GM04503 (cell line): ENCODE measurements at regions not wholly inside any gene's neighbourhood (a gene's known extent, or its start where the extent isn't known, plus 50 kb on each side); places are given as distances from the start of the nearest gene placed in this dataset.
"Not testable (repeated sequence)": the region's sequence is repeated elsewhere in the genome, so short reads cannot be mapped to it uniquely, and the experiment has no call there.

Experiments used
- DNase-seq: peaks from one replicate; pipeline ENCODE4 v3.0.0-alpha.2; 2012; ENCODE audit warnings: low read depth

GRCh38 chr5:152527358-152528052 lies 122.4 kb upstream of the NMUR2 start:
- DNase-seq = no peak

- no peak for DNase-seq
Measured at GRCh38 chr5:152529440-152529839, 124.4 kb upstream of the NMUR2 start.

- DNase-seq = peak; percentile 16
Measured at GRCh38 chr5:152532714-152533113, 127.6 kb upstream of the NMUR2 start.

GRCh38 chr5:152534641-152535040 lies 129.6 kb upstream of the NMUR2 start:
- DNase-seq = no peak

GRCh38 chr5:152542741-152543140 lies 137.7 kb upstream of the NMUR2 start:
- no peak for DNase-seq

- DNase-seq = no peak
Measured at GRCh38 chr5:152546493-152546892, 141.4 kb upstream of the NMUR2 start.

- no peak for DNase-seq
Measured at GRCh38 chr5:152547202-152547601, 142.1 kb upstream of the NMUR2 start.

GRCh38 chr5:152549709-152550108 lies 144.6 kb upstream of the NMUR2 start:
- no peak for DNase-seq

- no peak for DNase-seq
Measured at GRCh38 chr5:152551061-152551460, 146.0 kb upstream of the NMUR2 start.

GRCh38 chr5:152556784-152557183 lies 151.7 kb upstream of the NMUR2 start:
- no peak for DNase-seq

GRCh38 chr5:152560512-152561137 lies 155.5 kb upstream of the NMUR2 start:
- no peak for DNase-seq

- DNase-seq = no peak
Measured at GRCh38 chr5:152568016-152568415, 162.9 kb upstream of the NMUR2 start.

- DNase-seq = no peak
Measured at GRCh38 chr5:152572812-152573211, 167.7 kb upstream of the NMUR2 start.

- no peak for DNase-seq
Measured at GRCh38 chr5:152584103-152584502, 179.0 kb upstream of the NMUR2 start.

- no peak for DNase-seq
Measured at GRCh38 chr5:152592416-152592815, 187.3 kb upstream of the NMUR2 start.

GRCh38 chr5:152593388-152593787 lies 188.3 kb upstream of the NMUR2 start:
- no peak for DNase-seq

GRCh38 chr5:152595405-152595804 lies 190.3 kb upstream of the NMUR2 start:
- no peak for DNase-seq

- no peak for DNase-seq
Measured at GRCh38 chr5:152599096-152599495, 194.0 kb upstream of the NMUR2 start.

GRCh38 chr5:152601806-152602732 lies 197.0 kb upstream of the NMUR2 start:
- DNase-seq = no peak

- DNase-seq = not testable (repeated sequence)
Measured at GRCh38 chr5:152606050-152606449, 201.0 kb upstream of the NMUR2 start.

- no peak for DNase-seq
Measured at GRCh38 chr5:152606776-152607364, 201.8 kb upstream of the NMUR2 start.

- DNase-seq = no peak
Measured at GRCh38 chr5:152607401-152608160, 202.5 kb upstream of the NMUR2 start.
